OCI-LY7 (cell line): ENCODE measurements at regions not wholly inside any gene's neighbourhood (a gene's known extent, or its start where the extent isn't known, plus 50 kb on each side); places are given as distances from the start of the nearest gene placed in this dataset.
"Not testable (repeated sequence)": the region's sequence is repeated elsewhere in the genome, so short reads cannot be mapped to it uniquely, and the experiment has no call there.

Experiments
- BruUV-seq: library from RNA; stranded (reverse); fragments of 400-500 nt; replicated peaks from 2 replicates; lab custom pipeline; 2021; lab: Mats Ljungman, UMichigan
- CTCF ChIA-PET: fragments of 300-600 bp; sonication (Branson Sonifier 250); formaldehyde crosslinking; loops from one replicate; lab custom pipeline; 2022; ENCODE audit warnings: antibody characterized with exemption; ENCODE audit not compliant: unreplicated experiment; lab: Charles Lee
- POLR2A ChIA-PET: fragments of 300-600 bp; sonication (Branson Sonifier 250); formaldehyde crosslinking; loops from one replicate; lab custom pipeline; 2022; ENCODE audit warnings: antibody characterized with exemption; lab: Charles Lee
- DNase-seq: peaks from one replicate; pipeline ENCODE4 v3.0.0-alpha.2; 2015; ENCODE audit warnings: low spot score
- H2AFZ ChIP-seq: fragments of 200-600 bp; sonication (generic), shearing (Covaris generic); 2 replicates; pipeline ENCODE4 v1.6.1; 2014; ENCODE audit warnings: mild to moderate bottlenecking, antibody characterized with exemption, low read length, moderate library complexity
- H3K27ac ChIP-seq: fragments of 200-600 bp; sonication (generic); 2 replicates; pipeline ENCODE4 v1.5.1; 2014; ENCODE audit warnings: mixed run types, low read depth, mild to moderate bottlenecking, moderate library complexity, low read length, inconsistent platforms; ENCODE audit not compliant: poor library complexity, severe bottlenecking
- H3K36me3 ChIP-seq: fragments of 200-600 bp; sonication (generic); 2 replicates; pipeline ENCODE4 v1.6.1; 2014; ENCODE audit warnings: mild to moderate bottlenecking, antibody characterized with exemption, low read length, moderate library complexity, mixed read lengths; ENCODE audit not compliant: insufficient read depth
- H3K4me1 ChIP-seq: fragments of 200-600 bp; sonication (generic); 2 replicates; pipeline ENCODE4 v1.5.1; 2014; ENCODE audit warnings: mild to moderate bottlenecking, low read length; ENCODE audit not compliant: insufficient read depth, poor library complexity, severe bottlenecking
- H3K4me2 ChIP-seq: fragments of 200-600 bp; sonication (generic); 2 replicates; pipeline ENCODE4 v1.6.1; 2014; ENCODE audit warnings: mild to moderate bottlenecking, low read length
- H3K4me3 ChIP-seq: fragments of 200-600 bp; sonication (generic); 2 replicates; pipeline ENCODE4 v1.5.1; 2014; ENCODE audit warnings: mild to moderate bottlenecking, low read depth, low read length; ENCODE audit not compliant: poor library complexity, severe bottlenecking
- H3K79me2 ChIP-seq: fragments of 200-600 bp; sonication (generic); 2 replicates; pipeline ENCODE4 v1.6.1; 2016; ENCODE audit warnings: low read depth, mild to moderate bottlenecking, low read length, moderate library complexity, mixed read lengths; ENCODE audit not compliant: insufficient read depth
- H3K9me2 ChIP-seq: fragments of 200-600 bp; sonication (generic); 2 replicates; pipeline ENCODE4 v1.6.1; 2016; ENCODE audit warnings: mild to moderate bottlenecking, low read length, mixed read lengths; ENCODE audit not compliant: insufficient read depth
- H3K9me3 ChIP-seq: fragments of 200-600 bp; sonication (generic); 2 replicates; pipeline ENCODE4 v1.6.1; 2014; ENCODE audit warnings: mild to moderate bottlenecking, mixed run types, low read length, mixed read lengths
- H4K20me1 ChIP-seq: fragments of 200-600 bp; sonication (generic); 2 replicates; pipeline ENCODE4 v1.6.1; 2014; ENCODE audit warnings: mild to moderate bottlenecking, antibody characterized with exemption, low read length, moderate library complexity, mixed read lengths; ENCODE audit not compliant: insufficient read depth
- CTCF ChIP-seq: fragments of 200-600 bp; sonication (generic); conservative IDR thresholded peaks from 2 replicates; pipeline ENCODE4 v1.5.1; 2014; ENCODE audit warnings: mild to moderate bottlenecking, antibody characterized with exemption, low read length, moderate library complexity, mixed read lengths
- EZH2phosphoT487 ChIP-seq: fragments of 200-600 bp; sonication (generic); IDR thresholded peaks from 2 replicates; pipeline ENCODE4 v1.6.1; 2018; ENCODE audit warnings: low read depth, borderline replicate concordance, mild to moderate bottlenecking, mixed run types, antibody characterized with exemption, low read length, moderate library complexity, mixed read lengths
- intact Hi-C: fragments of 100-400 bp; cut with micrococcal nuclease; formaldehyde crosslinking; loops from one replicate; pipeline ENCODE4 v1.10.0; 2022; ENCODE audit not compliant: unreplicated experiment

GRCh38 chr7:118420888-118421287 lies 196.4 kb downstream of the ANKRD7 start:
- Histone ChIP-seq H3K27ac (no peak overlapping the region), H3K9me3 (no peaks in the 10 kb centered on the region), H3K79me2 (no peaks in the 10 kb centered on the region), H3K4me1 (no peaks in the 10 kb centered on the region), H3K4me2 (no peak overlapping the region), H2AFZ (no peak overlapping the region), H4K20me1 (no peaks in the 10 kb centered on the region), H3K9me2 (no peaks in the 10 kb centered on the region), H3K4me3 (no peak overlapping the region), H3K36me3 (no peaks in the 10 kb centered on the region)
- no TSS peak for BruUV-seq
- POLR2A ChIA-PET, result no interaction called here
- intact Hi-C loops, result no loop called here
- TF ChIP-seq EZH2phosphoT487 (no peak), CTCF (no peak)
- CTCF ChIA-PET, result no interaction called here
- no peak for DNase-seq

GRCh38 chr7:118429141-118429540 lies 204.6 kb downstream of the ANKRD7 start:
- H3K36me3 ChIP-seq, result no peaks in the 10 kb centered on the region
- no peaks in the 10 kb centered on the region for H3K4me1 ChIP-seq
- H3K79me2 ChIP-seq, result no peaks in the 10 kb centered on the region
- H3K4me2 ChIP-seq, result no peak overlapping the region
- BruUV-seq, result no TSS peak
- H3K9me3 ChIP-seq, result no peaks in the 10 kb centered on the region
- H2AFZ ChIP-seq, result no peak overlapping the region
- no peak overlapping the region for H3K4me3 ChIP-seq
- no peaks in the 10 kb centered on the region for H3K9me2 ChIP-seq
- no peak for DNase-seq
- intact Hi-C loops, result no loop called here
- no peaks in the 10 kb centered on the region for H4K20me1 ChIP-seq
- ChIA-PET POLR2A (no interaction called here), CTCF (no interaction called here)
- no peak overlapping the region for H3K27ac ChIP-seq
- no peak for TF ChIP-seq CTCF
- TF ChIP-seq EZH2phosphoT487, result no peak

- H3K4me1 ChIP-seq, result no peaks in the 10 kb centered on the region
- H3K79me2 ChIP-seq, result no peaks in the 10 kb centered on the region
- no peaks in the 10 kb centered on the region for H3K9me3 ChIP-seq
- H4K20me1 ChIP-seq, result no peaks in the 10 kb centered on the region
- ChIA-PET POLR2A (interaction anchor here (1.6 kb wide), 1 partner anchor 12 kb away, joined by 4 read pairs; no protein-coding TSS in a partner anchor), CTCF (no interaction called here)
- H3K9me2 ChIP-seq, result no peaks in the 10 kb centered on the region
- BruUV-seq, result no TSS peak
- TF ChIP-seq CTCF (no peak), EZH2phosphoT487 (no peak)
- no peak for DNase-seq
- no peak overlapping the region for H3K27ac ChIP-seq
- H3K4me3 ChIP-seq, result no peak overlapping the region
- no peak overlapping the region for H2AFZ ChIP-seq
- intact Hi-C loops, result no loop called here
- H3K4me2 ChIP-seq, result no peak overlapping the region
- H3K36me3 ChIP-seq, result no peaks in the 10 kb centered on the region
These were observed 212.2 kb downstream of the ANKRD7 start for GRCh38 chr7:118436663-118437062.

GRCh38 chr7:118449030-118449429 lies 224.5 kb downstream of the ANKRD7 start:
- H3K79me2 ChIP-seq, H3K4me1 ChIP-seq, H3K27ac ChIP-seq, H3K4me2 ChIP-seq, intact Hi-C loops, H2AFZ ChIP-seq, H3K36me3 ChIP-seq, H3K9me3 ChIP-seq, H3K9me2 ChIP-seq, BruUV-seq, POLR2A ChIA-PET, CTCF ChIA-PET, H4K20me1 ChIP-seq, H3K4me3 ChIP-seq, DNase-seq: not testable (repeated sequence)
